ENCODE measurements at regions not wholly inside any gene's neighbourhood (a gene's known extent, or its start where the extent isn't known, plus 50 kb on each side); places are given as distances from the start of the nearest gene placed in this dataset.

- in situ Hi-C loops (cut with MboI) (no loop called here), intact Hi-C loops (cut with micrococcal nuclease) (no loop called here)
- H3K9me3 ChIP-seq (replicated peaks; ENCODE audit: control insufficient read depth, insufficient read depth, low read depth, low read length): no peaks in the 10 kb centered on the region
- DNase-seq (ENCODE audit: extremely low read depth in 1 of 4, low spot score in 3 of 4) (no peak), ATAC-seq (no peak), FAIRE-seq (no peak)
- no peak overlapping the region for H2AFZ ChIP-seq (ENCODE audit: low read depth, low read length)
- no peaks in the 10 kb centered on the region for H4K20me1 ChIP-seq (replicated peaks; ENCODE audit: control insufficient read depth, insufficient read depth, low read length)
- no peaks in the 10 kb centered on the region for H3K79me2 ChIP-seq (ENCODE audit: control insufficient read depth, insufficient read depth, low read length)
- 7% methylated on average over 1 of the region's 1 CpG for WGBS (ENCODE audit: insufficient coverage, low coverage, missing lambda C conversion rate)
- H3K27me3 ChIP-seq (ENCODE audit: control insufficient read depth in 2 of 2, insufficient read depth in 2 of 2, low read length in 2 of 2): no peaks in the 10 kb centered on the region
- H3K4me1 ChIP-seq (replicated peaks in 1 of 2; ENCODE audit: control insufficient read depth in 2 of 2, insufficient read depth in 2 of 2, low read length in 2 of 2): no peaks in the 10 kb centered on the region
- no peak overlapping the region for H3K4me2 ChIP-seq (ENCODE audit: insufficient read depth, low read length)
- H3K9ac ChIP-seq (ENCODE audit: insufficient read depth in 1 of 2, low read depth in 2 of 2, low read length in 2 of 2): no peak overlapping the region
- CTCF ChIA-PET (ENCODE audit: low intra/inter-chr PET ratio): no interaction called here
- POLR2A ChIA-PET: no interaction called here
- H3K36me3 ChIP-seq (ENCODE audit: control insufficient read depth, insufficient read depth, low read length): no peaks in the 10 kb centered on the region
- no peak overlapping the region for H3K4me3 ChIP-seq
- TF ChIP-seq SNIP1 (IDR thresholded peaks at IDR 0.05; ENCODE audit: low read depth) (no peak), ETS1 (conservative IDR thresholded peaks at IDR 0.05; ENCODE audit: control insufficient read depth, low read depth, low read length) (no peak)
- no peaks in the 10 kb centered on the region for H3K9me1 ChIP-seq (ENCODE audit: control insufficient read depth, insufficient read depth, low read length)
- no TSS peak for BruUV-seq (replicated peaks)
- H3K27ac ChIP-seq (ENCODE audit: extremely low read depth, low read depth, low read length): no peak overlapping the region
Measured at GRCh38 chr15:81454024-81454423, 80.0 kb upstream of the TMC3 start.

DNA sequence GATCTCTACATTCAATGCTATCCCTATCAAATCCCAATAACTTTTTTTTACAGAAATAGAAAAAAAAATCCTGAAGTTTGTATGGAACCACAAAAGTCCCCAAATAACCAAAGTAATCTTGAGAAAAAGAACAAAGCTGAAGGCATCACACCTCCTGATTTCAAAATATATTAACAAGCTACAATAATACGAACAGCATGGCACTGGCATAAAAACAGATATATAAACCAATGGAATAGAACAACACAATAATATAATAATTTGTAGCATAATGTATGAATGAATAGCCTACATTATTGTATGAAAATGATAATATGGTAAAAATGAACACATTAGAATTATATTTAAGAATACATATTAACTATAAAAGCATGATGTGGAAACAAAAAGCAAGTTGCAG is 76.7 kb upstream of the TMC3 start:
- H4K20me1 ChIP-seq (replicated peaks; ENCODE audit: control insufficient read depth, insufficient read depth, low read length): no peaks in the 10 kb centered on the region
- H3K9me1 ChIP-seq (ENCODE audit: control insufficient read depth, insufficient read depth, low read length): no peaks in the 10 kb centered on the region
- no peaks in the 10 kb centered on the region for H3K36me3 ChIP-seq (ENCODE audit: control insufficient read depth, insufficient read depth, low read length)
- intact Hi-C loops (cut with micrococcal nuclease) (no loop called here), in situ Hi-C loops (cut with MboI) (no loop called here)
- BruUV-seq (replicated peaks): no TSS peak
- H3K4me1 ChIP-seq (replicated peaks in 1 of 2; ENCODE audit: control insufficient read depth in 2 of 2, insufficient read depth in 2 of 2, low read length in 2 of 2): no peaks in the 10 kb centered on the region
- 0% methylated on average over 1 of the region's 1 CpG for WGBS (ENCODE audit: insufficient coverage, low coverage, missing lambda C conversion rate)
- H2AFZ ChIP-seq (ENCODE audit: low read depth, low read length): no peak overlapping the region
- H3K27ac ChIP-seq (ENCODE audit: extremely low read depth, low read depth, low read length): no peak overlapping the region
- H3K4me2 ChIP-seq (ENCODE audit: insufficient read depth, low read length): no peak overlapping the region
- ATAC-seq (no peak), DNase-seq (ENCODE audit: extremely low read depth in 1 of 4, low spot score in 3 of 4) (no peak), FAIRE-seq (no peak)
- H3K9me3 ChIP-seq (replicated peaks; ENCODE audit: control insufficient read depth, insufficient read depth, low read depth, low read length): no peaks in the 10 kb centered on the region
- H3K79me2 ChIP-seq (ENCODE audit: control insufficient read depth, insufficient read depth, low read length): no peaks in the 10 kb centered on the region
- no peaks in the 10 kb centered on the region for H3K27me3 ChIP-seq (ENCODE audit: control insufficient read depth in 2 of 2, insufficient read depth in 2 of 2, low read length in 2 of 2)
- no peak overlapping the region for H3K9ac ChIP-seq (ENCODE audit: insufficient read depth in 1 of 2, low read depth in 2 of 2, low read length in 2 of 2)
- TF ChIP-seq, protein P1, sequence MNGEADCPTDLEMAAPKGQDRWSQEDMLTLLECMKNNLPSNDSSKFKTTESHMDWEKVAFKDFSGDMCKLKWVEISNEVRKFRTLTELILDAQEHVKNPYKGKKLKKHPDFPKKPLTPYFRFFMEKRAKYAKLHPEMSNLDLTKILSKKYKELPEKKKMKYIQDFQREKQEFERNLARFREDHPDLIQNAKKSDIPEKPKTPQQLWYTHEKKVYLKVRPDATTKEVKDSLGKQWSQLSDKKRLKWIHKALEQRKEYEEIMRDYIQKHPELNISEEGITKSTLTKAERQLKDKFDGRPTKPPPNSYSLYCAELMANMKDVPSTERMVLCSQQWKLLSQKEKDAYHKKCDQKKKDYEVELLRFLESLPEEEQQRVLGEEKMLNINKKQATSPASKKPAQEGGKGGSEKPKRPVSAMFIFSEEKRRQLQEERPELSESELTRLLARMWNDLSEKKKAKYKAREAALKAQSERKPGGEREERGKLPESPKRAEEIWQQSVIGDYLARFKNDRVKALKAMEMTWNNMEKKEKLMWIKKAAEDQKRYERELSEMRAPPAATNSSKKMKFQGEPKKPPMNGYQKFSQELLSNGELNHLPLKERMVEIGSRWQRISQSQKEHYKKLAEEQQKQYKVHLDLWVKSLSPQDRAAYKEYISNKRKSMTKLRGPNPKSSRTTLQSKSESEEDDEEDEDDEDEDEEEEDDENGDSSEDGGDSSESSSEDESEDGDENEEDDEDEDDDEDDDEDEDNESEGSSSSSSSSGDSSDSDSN (IDR thresholded peaks at IDR 0.05; ENCODE audit: borderline replicate concordance in 1 of 2, low read depth in 2 of 2, low read length in 2 of 2): no peak
- peak; percentile 58 for TF ChIP-seq RBM25 (IDR thresholded peaks at IDR 0.05; ENCODE audit: low read depth, low read length, severe bottlenecking)
- ChIA-PET CTCF (ENCODE audit: low intra/inter-chr PET ratio) (no interaction called here), POLR2A (no interaction called here)
- no peak overlapping the region for H3K4me3 ChIP-seq
